ENCODE measurements at regions not wholly inside any gene's neighbourhood (a gene's known extent, or its start where the extent isn't known, plus 50 kb on each side); places are given as distances from the start of the nearest gene placed in this dataset.

- H3K36me3 Mint-ChIP-seq (ENCODE audit: insufficient read depth, unreplicated experiment): no peaks in the 10 kb centered on the region
- ChIA-PET POLR2A (no interaction called here), CTCF (interaction anchor here (0.7 kb wide), 1 partner anchor 477 kb away, joined by 3 read pairs; no protein-coding TSS in a partner anchor)
- no peaks in the 10 kb centered on the region for H3K4me1 Mint-ChIP-seq (ENCODE audit: insufficient read depth, unreplicated experiment)
- intact Hi-C loops (cut with micrococcal nuclease): no loop called here
- no peak overlapping the region for H3K27ac Mint-ChIP-seq (ENCODE audit: low read depth, unreplicated experiment)
- no peak for TF ChIP-seq CTCF (IDR thresholded peaks at IDR 0.05; ENCODE audit: unreplicated experiment)
- no peak overlapping the region for H3K4me3 Mint-ChIP-seq (ENCODE audit: unreplicated experiment)
- peaks cover 5% of the 10 kb centered on the region for H3K9me3 Mint-ChIP-seq (ENCODE audit: unreplicated experiment)
- BruUV-seq (replicated peaks): no TSS peak
- DNase-seq (ENCODE audit: unreplicated experiment): no peak
- H3K27me3 Mint-ChIP-seq (ENCODE audit: insufficient read depth, unreplicated experiment): peaks cover 17% of the 10 kb centered on the region
These were observed 350.1 kb upstream of the SMIM21 start for GRCh38 chr18:75777630-75778029.

GRCh38 chr18:75775121-75775520, 347.6 kb upstream of the SMIM21 start:
- no TSS peak for BruUV-seq (replicated peaks)
- intact Hi-C loops (cut with micrococcal nuclease): no loop called here
- H3K27ac Mint-ChIP-seq (ENCODE audit: low read depth, unreplicated experiment): no peak overlapping the region
- H3K27me3 Mint-ChIP-seq (ENCODE audit: insufficient read depth, unreplicated experiment): peaks cover 17% of the 10 kb centered on the region
- no peaks in the 10 kb centered on the region for H3K36me3 Mint-ChIP-seq (ENCODE audit: insufficient read depth, unreplicated experiment)
- H3K4me3 Mint-ChIP-seq (ENCODE audit: unreplicated experiment): no peak overlapping the region
- ChIA-PET CTCF (interaction anchor here (0.6 kb wide), 2 partner anchors 9 to 104 kb away, joined by 3 to 5 read pairs; no protein-coding TSS in a partner anchor), POLR2A (no interaction called here)
- no peak for TF ChIP-seq CTCF (IDR thresholded peaks at IDR 0.05; ENCODE audit: unreplicated experiment)
- no peak for DNase-seq (ENCODE audit: unreplicated experiment)
- H3K9me3 Mint-ChIP-seq (ENCODE audit: unreplicated experiment): peaks cover 7% of the 10 kb centered on the region
- H3K4me1 Mint-ChIP-seq (ENCODE audit: insufficient read depth, unreplicated experiment): no peaks in the 10 kb centered on the region

GRCh38 chr18:75773618-75774017, 346.1 kb upstream of the SMIM21 start:
- H3K27me3 Mint-ChIP-seq (ENCODE audit: insufficient read depth, unreplicated experiment): peaks cover 13% of the 10 kb centered on the region
- H3K4me3 Mint-ChIP-seq (ENCODE audit: unreplicated experiment): no peak overlapping the region
- ChIA-PET CTCF (no interaction called here), POLR2A (no interaction called here)
- no TSS peak for BruUV-seq (replicated peaks)
- intact Hi-C loops (cut with micrococcal nuclease): no loop called here
- H3K36me3 Mint-ChIP-seq (ENCODE audit: insufficient read depth, unreplicated experiment): no peaks in the 10 kb centered on the region
- no peaks in the 10 kb centered on the region for H3K4me1 Mint-ChIP-seq (ENCODE audit: insufficient read depth, unreplicated experiment)
- TF ChIP-seq CTCF (IDR thresholded peaks at IDR 0.05; ENCODE audit: unreplicated experiment): no peak
- H3K9me3 Mint-ChIP-seq (ENCODE audit: unreplicated experiment): peaks cover 7% of the 10 kb centered on the region
- DNase-seq (ENCODE audit: unreplicated experiment): no peak
- H3K27ac Mint-ChIP-seq (ENCODE audit: low read depth, unreplicated experiment): no peak overlapping the region

DNA sequence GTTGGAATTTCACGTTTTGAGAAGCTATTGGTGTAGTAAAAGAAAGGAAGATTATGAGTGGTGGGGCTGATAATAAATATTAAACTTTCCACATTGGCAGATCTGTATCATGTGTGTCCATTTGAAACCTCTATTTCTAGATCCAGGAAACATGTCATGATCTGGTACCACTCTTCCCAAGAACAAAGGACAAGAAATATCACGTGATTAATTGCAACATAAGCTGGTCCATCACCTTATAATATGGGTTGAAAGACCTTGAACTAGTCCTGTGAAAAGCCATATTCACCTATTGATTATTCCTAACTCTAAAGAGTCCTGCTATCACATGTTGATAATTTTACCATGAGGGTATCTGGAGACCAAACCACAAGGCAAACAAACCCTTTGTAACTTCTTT, 335.3 kb upstream of the SMIM21 start:
- no peak for DNase-seq (ENCODE audit: unreplicated experiment)
- BruUV-seq (replicated peaks): no TSS peak
- ChIA-PET POLR2A (no interaction called here), CTCF (interaction anchor here (0.6 kb wide), 1 partner anchor 932 kb away, joined by 3 read pairs; no protein-coding TSS in a partner anchor)
- intact Hi-C loops (cut with micrococcal nuclease): no loop called here
- Mint-ChIP-seq H3K27me3 (ENCODE audit: insufficient read depth, unreplicated experiment) (peaks cover 11% of the 10 kb centered on the region), H3K9me3 (ENCODE audit: unreplicated experiment) (peaks cover 8% of the 10 kb centered on the region), H3K27ac (ENCODE audit: low read depth, unreplicated experiment) (no peak overlapping the region), H3K36me3 (ENCODE audit: insufficient read depth, unreplicated experiment) (no peaks in the 10 kb centered on the region), H3K4me3 (ENCODE audit: unreplicated experiment) (no peak overlapping the region), H3K4me1 (ENCODE audit: insufficient read depth, unreplicated experiment) (no peaks in the 10 kb centered on the region)
- TF ChIP-seq CTCF (IDR thresholded peaks at IDR 0.05; ENCODE audit: unreplicated experiment): no peak

Data from MCF 10A (cell line).